ENCODE measurements at regions not wholly inside any gene's neighbourhood (a gene's known extent, or its start where the extent isn't known, plus 50 kb on each side); places are given as distances from the start of the nearest gene placed in this dataset.

- TF ChIP-seq EZH2 (IDR thresholded peaks at IDR 0.05; ENCODE audit: low read length, unreplicated experiment) (no peak), CTCF (conservative IDR thresholded peaks at IDR 0.05; ENCODE audit: low read depth, low read length) (no peak), EZH2phosphoT487 (IDR thresholded peaks at IDR 0.05; ENCODE audit: borderline replicate concordance, low read length) (no peak)
Measured at GRCh38 chr14:53458368-53458814, 305.3 kb upstream of the DDHD1 start.

All from PC-3 (cell line).